Suppressor macrophage (primary cell): ENCODE measurements at regions not wholly inside any gene's neighbourhood (a gene's known extent, or its start where the extent isn't known, plus 50 kb on each side); places are given as distances from the start of the nearest gene placed in this dataset.

Experiments used
- DNase-seq, 4 experiments: peaks; one replicate each; pipeline ENCODE4 v3.0.0-alpha.2; 2020 to 2022

DNA sequence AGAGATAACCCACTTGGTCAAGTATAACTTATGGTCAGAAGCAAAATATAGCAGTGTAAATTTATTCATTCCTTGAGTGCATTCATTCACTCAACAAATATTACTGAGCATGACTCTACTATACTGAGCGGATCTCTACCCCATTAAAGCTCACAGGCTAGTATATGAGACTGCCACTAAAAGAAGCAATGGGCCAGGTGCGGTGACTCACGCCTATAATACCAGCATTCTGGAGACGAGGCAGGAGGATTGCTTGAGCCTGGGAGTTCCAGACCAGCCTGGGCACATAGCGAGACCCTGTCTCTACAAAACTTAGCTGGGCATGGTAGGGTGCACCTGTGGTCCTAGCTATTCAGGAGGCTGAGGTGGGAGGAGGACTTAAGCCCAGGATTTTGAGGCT, 197.6 kb upstream of the BLID start:
- DNase-seq: no peak

DNA sequence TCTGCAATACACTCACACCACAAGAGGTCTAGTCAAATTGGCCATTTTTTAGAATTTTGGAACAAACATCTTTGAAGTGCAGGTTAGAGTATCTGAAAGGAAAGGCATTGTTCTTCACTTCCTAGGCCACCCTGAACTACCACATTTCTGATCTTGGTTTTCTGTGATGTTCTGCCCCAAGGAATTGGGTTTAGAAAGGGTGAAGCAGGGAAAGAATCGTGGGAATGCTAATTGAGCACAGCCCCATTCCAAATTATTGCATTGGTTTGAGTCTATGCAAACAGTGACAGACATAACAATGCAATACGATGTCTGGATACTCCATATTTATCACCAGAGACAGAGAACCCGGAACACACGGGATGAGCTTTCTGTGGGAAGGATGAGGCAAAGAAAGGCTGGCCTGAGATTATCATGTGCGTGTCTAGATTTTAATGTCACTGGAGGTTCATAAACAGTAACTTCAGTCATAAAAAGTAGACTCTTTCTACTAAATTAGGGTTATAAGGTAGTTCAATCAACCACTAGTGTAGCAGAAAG, 195.3 kb upstream of the BLID start:
- DNase-seq: no peak

DNA sequence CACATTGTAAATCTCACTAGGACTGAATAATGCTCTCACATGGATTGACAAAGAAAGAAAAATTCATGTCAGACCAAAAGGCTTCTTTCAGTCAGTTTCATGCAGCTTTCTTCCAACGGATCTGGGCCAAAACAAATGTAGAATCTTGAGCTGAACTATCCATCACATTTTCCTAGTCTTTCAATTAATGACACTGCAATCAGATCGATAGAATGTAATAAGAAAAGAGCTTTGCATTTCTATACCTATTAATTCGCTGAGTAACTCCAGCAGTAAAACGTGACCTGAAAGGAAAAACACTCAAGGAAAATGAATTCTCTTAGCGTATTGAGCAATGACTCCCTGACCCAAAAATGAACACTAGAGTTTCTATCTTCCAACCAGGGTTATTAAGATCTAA, 194.8 kb upstream of the BLID start:
- DNase-seq: no peak

DNA sequence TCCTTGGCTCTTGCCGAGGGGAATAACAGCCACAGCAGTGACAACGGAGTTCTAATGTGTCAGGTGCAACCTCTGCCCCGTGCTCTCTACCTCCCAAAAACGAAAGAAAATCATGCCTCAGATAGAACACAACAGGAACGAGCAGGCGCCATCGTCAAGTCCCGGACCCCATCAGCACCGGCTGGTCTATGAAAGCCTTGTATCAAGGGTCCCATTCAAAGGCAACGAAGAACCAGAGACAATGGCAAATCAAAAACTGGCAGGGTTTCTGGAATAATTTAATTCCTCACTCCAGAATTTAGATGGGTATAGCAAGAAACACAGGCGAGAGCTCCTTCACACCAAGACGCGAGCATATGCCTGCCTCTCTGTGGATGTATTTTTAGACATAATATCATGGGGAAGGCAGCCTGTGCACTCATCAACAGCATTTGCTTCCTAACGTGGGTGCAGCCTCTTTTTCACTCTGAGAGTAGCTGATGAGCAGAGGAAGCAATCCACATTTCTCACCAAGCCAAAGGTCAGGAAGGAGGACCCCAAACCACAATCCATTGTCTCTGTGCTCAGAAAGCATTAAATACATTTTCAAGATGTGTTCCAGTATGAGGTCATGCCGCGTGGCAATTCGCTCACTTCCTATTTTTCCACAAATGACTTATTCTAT, 193.4 kb upstream of the BLID start:
- peak; percentile 11 to 44 (median 20) for DNase-seq

- DNase-seq: no peak
Measured at GRCh38 chr11:122308226-122308625, 192.2 kb upstream of the BLID start.

GRCh38 chr11:122307476-122308035, 191.5 kb upstream of the BLID start:
- DNase-seq: no peak

DNA sequence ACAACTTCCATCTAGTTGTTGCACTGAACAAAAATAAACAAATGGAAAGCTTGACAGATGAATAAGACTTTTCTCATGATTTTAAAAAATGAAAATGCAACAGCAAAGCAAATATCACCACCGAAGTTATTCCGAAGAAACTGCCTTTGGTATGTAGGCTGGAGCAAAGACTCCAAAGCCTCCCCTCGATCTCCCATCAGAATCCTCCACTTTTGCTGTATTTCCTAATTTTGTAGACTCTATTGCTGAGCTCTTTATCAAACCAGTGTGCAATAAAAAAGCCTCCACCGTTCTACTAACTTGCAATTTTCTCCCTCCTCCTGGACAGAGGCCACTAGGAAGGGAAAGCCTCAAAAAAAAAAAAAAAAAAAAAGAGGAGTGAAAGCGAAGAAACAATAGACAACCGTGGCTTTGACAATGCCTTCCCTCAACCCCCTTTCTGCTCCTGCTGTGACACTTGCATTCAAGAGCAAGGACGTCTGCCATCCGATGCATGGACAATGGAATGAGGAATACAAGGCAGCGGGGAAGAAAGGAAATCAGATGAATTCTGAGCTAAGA, 190.9 kb upstream of the BLID start:
- DNase-seq: no peak

DNA sequence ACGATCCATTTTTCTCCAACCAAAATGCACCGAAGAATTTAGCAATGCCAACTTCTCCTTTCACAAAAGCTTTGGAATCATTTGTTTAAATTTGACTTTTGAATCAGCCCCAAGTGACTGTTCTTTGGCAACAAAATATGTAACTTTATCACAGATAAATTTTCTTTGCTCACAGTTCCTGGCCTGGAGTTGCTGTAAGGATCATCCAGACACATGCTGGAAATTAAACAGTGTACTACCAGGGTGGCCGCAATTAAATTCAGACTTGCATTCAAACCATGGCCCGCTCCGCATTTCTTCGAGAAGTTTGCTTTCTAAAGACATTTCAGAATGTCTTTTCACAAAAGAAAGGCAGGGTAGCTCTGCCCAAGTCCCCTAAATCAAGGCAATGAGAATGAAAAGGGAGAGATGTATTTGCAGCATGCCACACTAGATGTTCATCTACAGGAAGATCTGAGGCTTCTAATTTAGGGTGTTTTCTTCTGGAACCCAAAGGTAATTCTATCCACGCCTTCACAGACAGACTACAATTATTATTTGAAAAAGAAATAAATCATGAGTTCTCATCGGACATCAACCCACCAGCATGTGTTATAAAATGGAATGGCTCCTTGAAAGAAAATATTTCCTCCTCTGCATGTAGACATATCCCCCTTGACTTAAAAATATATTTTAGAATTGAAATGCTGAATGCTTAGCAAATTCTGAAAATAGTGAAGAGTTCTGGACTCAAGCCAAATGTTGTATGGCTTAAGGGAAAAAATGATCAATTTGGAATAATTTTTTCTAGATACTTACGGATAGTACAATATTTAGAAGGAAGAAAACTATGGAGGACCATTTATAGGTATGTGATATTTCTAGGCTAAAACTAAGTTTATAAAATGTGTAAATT, 189.7 kb upstream of the BLID start:
- DNase-seq: no peak

GRCh38 chr11:122304973-122305372, 189.0 kb upstream of the BLID start:
- no peak for DNase-seq

GRCh38 chr11:122304306-122304705, 188.3 kb upstream of the BLID start:
- peak; percentile 8 to 43 (median 22) for DNase-seq

GRCh38 chr11:122294041-122294440, 178.0 kb upstream of the BLID start:
- no peak for DNase-seq

DNA sequence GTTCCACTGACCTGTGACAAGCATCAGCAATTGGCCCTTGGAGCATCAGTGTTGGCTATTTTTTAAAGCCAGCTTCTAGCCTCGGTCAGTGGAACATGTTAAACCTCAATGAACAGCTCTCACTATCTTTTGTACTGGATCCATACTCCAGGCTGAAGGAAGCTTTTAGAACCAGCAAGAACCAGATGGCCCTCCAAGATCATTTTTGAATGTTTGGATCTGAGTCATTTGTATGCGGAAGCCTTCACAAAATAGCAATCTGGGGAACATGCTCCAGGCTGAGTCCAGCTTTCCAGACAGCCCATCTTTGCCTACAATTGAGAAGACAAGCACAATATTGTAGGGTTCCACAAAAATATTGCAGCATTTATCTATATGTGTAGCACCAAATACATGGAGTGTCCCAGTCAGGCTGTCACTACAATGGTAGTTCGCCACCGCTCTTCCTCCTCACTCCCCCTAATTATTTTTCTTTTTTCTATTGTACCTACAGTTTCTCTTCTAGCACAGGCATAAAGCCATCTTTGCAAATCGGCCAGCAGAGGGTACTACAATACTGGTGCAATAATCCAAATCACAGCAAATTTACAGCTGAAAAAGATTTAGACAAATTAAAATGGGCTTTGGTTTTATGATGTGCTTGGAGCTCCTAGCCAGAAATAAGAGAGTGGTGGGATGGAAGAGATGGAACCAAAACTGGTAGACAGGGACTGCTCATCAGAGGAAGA, 177.4 kb upstream of the BLID start:
- DNase-seq: peak; percentile 14 to 52 (median 41)

DNA sequence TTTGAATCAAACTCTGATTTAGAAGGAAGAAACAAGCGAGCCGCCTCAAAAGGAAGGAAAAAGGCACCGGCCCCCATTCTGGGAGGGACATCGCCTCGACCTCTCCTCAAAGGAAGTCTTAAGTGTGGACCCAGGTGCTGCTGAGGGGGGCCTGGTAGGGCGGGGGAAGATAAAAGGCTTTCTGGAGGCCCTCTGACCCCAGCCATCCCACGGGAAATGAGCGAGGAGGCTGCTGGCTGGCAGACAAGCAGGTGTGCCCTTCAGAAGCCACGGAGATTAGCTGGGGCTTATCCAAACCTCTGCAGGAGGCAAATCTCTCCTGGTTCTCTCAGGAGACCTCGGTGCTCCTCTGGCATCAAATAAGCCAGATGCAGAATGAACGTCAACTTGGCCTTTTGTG, 171.4 kb upstream of the BLID start:
- no peak for DNase-seq

- DNase-seq: no peak
Measured at GRCh38 chr11:122285070-122285988, 169.3 kb upstream of the BLID start.

DNA sequence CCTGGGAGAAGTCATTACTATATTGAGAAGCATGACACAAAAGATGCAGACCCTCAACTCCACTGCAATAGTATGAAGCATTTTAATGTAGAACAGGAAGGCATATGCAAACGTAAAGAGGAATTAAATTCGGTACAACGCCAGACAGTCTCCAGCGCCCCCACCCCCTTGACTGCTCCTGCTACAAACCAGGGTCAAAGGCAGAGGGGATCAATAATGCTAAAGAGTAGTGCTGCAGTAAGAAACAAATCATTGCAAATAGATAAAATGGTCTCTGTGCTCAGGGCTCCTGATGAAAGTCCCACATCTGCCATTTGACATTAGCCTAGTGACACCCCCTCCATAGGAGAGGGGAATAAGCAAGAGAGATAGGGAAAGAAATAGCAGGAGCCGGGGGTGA, 164.9 kb upstream of the BLID start:
- DNase-seq: no peak

DNA sequence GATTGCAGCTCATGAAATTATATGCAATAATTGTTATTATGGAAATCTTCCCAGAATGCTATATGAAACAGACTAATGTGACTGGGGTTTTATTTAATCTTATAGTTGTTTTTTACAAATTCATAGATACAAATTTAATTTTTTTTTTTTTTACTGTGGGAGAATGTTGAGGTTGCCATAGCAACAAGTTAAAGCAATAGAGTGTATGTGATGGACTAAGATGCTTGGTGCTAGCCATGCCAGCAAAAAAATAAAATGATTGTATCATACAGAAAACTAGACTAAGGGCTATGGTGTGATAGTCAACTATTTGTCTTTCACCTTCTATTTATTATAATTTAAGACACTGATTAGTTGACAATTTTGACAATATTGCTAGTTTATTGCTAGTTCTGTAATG, 163.2 kb upstream of the BLID start:
- DNase-seq: no peak

DNA sequence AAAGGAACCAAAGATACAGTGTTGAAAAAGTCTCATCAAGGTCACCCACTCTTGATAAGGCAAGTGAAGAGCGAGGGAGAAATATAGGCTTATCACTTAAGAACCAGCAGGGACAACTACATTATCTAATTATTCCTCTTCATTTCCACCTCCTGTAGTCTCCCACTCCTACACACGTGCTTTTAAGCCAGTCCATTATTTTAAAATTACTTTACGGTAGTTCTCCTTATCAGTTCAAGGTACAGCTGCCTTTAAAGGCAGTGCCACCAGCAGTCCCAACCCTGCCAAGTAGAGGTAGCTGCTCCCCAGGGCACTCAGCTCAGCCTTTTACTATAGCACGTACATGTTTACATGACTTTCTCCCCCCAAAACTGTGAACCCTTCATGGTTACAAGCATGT, 161.5 kb upstream of the BLID start:
- DNase-seq: no peak

DNA sequence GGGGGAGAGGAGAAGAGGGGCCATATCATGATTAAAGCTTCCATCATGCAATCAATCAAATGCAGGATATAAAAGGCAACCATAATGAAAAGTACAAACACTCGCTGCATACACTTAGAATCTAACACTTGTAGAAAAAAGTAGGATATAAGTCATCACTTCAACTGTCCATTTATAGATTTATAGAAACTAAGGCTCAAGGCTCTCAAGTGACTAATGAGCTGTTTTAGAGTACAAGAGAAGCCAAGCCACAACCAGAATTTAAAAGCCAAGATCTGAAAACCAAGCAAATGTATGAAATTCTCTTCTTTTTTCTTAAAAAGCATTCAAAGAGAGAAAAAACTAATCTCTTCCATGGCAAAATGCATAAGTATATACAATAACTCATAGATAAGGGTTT, 160.2 kb upstream of the BLID start:
- DNase-seq: no peak

DNA sequence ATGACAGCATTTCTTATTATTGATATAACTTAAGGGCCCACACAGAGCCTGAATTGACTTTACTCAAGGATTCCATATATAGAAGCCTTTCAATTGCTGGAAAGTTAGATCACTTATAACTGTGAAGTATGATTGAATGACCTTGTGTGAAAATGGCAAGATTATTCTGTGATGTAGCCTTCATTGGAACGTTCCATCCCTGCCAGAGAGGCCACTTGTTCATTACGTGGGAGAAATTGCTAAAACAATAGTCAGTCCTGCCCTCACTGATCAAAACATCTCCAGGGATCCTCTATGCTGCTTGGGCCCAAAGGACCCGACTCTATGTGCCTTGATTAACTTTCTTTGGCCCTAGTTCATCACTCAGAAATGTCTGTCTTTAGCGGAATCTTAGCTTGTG, 159.5 kb upstream of the BLID start:
- DNase-seq: no peak

DNA sequence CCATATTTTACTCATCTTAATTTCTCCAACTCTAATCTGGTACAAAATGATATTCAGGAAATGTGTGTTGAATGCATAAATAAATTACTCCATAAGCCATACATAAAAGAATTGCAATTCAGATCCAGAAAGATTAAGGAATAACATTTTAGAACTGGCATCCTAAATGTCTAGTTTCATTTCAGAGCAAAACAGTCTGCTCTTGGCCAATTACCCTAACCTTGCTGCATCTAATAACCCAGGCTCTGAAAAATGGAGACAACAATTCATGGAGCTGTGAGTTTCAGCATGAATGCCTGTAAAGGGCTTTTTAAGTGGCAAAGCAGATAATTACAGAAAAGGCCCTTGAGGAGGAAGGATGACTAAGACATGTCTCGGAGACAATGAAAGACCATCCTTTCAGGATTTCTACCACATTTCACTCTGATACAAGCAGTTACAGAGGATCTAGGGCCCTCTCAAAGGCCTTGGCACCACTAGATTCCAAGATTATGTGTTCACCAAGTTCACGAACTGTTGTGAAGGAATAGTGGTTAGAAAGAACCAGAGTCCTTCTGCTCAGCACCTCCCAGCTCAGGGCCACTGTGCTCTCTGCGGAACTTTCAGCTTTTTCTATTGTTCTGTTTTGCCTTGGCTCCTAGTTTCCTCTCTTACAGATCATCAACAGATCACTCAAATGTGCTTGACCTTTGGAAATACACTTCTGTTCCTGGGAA, 157.6 kb upstream of the BLID start:
- no peak for DNase-seq

- no peak for DNase-seq
Measured at GRCh38 chr11:122271745-122272144, 155.7 kb upstream of the BLID start.
